Liver (tissue), 8 donors: ENCODE measurements at regions not wholly inside any gene's neighbourhood (a gene's known extent, or its start where the extent isn't known, plus 50 kb on each side); places are given as distances from the start of the nearest gene placed in this dataset.
A peak's percentile ranks its signal among the peaks of the same experiment; 100 is the strongest.
"Not testable (repeated sequence)": the region's sequence is repeated elsewhere in the genome, so short reads cannot be mapped to it uniquely, and the experiment has no call there.

Experiments
- DNase-seq: peaks from one replicate; pipeline ENCODE4 v3.0.0-alpha.2; 2017; ENCODE audit warnings: low spot score
- H3K27ac ChIP-seq, 2 donors: one replicate each; pipeline ENCODE4 v1.7.0; 2013; ENCODE audit warnings: inconsistent platforms in 2 of 2, low read length in 2 of 2, control low read depth in 1 of 2, low read depth in 1 of 2, mild to moderate bottlenecking in 1 of 2
- H3K27me3 ChIP-seq, 4 donors: one replicate each; pipeline versions ENCODE4 v1.6.1 to v1.7.0; 2013; ENCODE audit warnings: low read length in 3 of 4, inconsistent platforms in 1 of 4, mild to moderate bottlenecking in 1 of 4, moderate library complexity in 1 of 4; ENCODE audit not compliant: control insufficient read depth in 4 of 4, insufficient read depth in 4 of 4
- H3K36me3 ChIP-seq, 4 donors: one replicate each; pipeline versions ENCODE4 v1.6.1 to v1.7.0; 2013; ENCODE audit warnings: low read length in 3 of 4, mild to moderate bottlenecking in 3 of 4, low read depth in 1 of 4, moderate library complexity in 1 of 4; ENCODE audit not compliant: control insufficient read depth in 4 of 4, insufficient read depth in 3 of 4
- H3K4me1 ChIP-seq, 4 donors: one replicate each; pipeline versions ENCODE4 v1.6.1 to v1.7.0; 2013; ENCODE audit warnings: low read length in 3 of 4, mild to moderate bottlenecking in 3 of 4, moderate library complexity in 1 of 4; ENCODE audit not compliant: control insufficient read depth in 4 of 4, insufficient read depth in 4 of 4
- H3K4me3 ChIP-seq, 3 donors: one replicate each; pipeline versions ENCODE4 v1.6.1 to v1.7.0; 2013; ENCODE audit warnings: low read length in 3 of 3, control low read depth in 1 of 3, low read depth in 1 of 3, mild to moderate bottlenecking in 1 of 3
- H3K9ac ChIP-seq, 2 donors: one replicate each; pipeline ENCODE4 v1.7.0; 2013; ENCODE audit warnings: low read length in 2 of 2, mild to moderate bottlenecking in 2 of 2, moderate library complexity in 2 of 2, control low read depth in 1 of 2, low read depth in 1 of 2
- H3K9me3 ChIP-seq, 4 donors: one replicate each; pipeline versions ENCODE4 v1.6.1 to v1.7.0; 2013; ENCODE audit warnings: low read length in 3 of 4; ENCODE audit not compliant: control insufficient read depth in 4 of 4
- FOXA1 ChIP-seq: IDR thresholded peaks from 2 replicates; pipeline ENCODE4 v1.6.1; 2016; ENCODE audit warnings: antibody characterized with exemption
- FOXA2 ChIP-seq: IDR thresholded peaks from 2 replicates; pipeline ENCODE4 v1.6.1; 2016; ENCODE audit warnings: antibody characterized with exemption
- GABPA ChIP-seq, 2 donors: IDR thresholded peaks in 1 of 2; conservative IDR thresholded peaks in 1 of 2; 2 replicates each; pipeline ENCODE4 v1.6.1; 2016; ENCODE audit warnings: antibody characterized with exemption in 2 of 2, mild to moderate bottlenecking in 1 of 2, moderate library complexity in 1 of 2
- HNF4A ChIP-seq, 2 donors: conservative IDR thresholded peaks; 2 replicates each; pipeline ENCODE4 v1.6.1; 2016; ENCODE audit warnings: antibody characterized with exemption in 2 of 2, mild to moderate bottlenecking in 2 of 2
- HNF4G ChIP-seq: IDR thresholded peaks from 2 replicates; pipeline ENCODE4 v1.6.1; 2016; ENCODE audit warnings: antibody characterized with exemption
- JUND ChIP-seq, 2 donors: IDR thresholded peaks; 2 replicates each; pipeline ENCODE4 v1.6.1; 2016; ENCODE audit warnings: antibody characterized with exemption in 2 of 2
- NR2F2 ChIP-seq: IDR thresholded peaks from 2 replicates; pipeline ENCODE4 v1.6.1; 2016; ENCODE audit warnings: antibody characterized with exemption
- RAD21 ChIP-seq, 2 donors: IDR thresholded peaks; 2 replicates each; pipeline ENCODE4 v1.6.1; 2016; ENCODE audit warnings: antibody characterized with exemption in 2 of 2, mild to moderate bottlenecking in 2 of 2
- REST ChIP-seq: IDR thresholded peaks from 2 replicates; pipeline ENCODE4 v1.6.1; 2016; ENCODE audit warnings: antibody characterized with exemption, mild to moderate bottlenecking
- RXRA ChIP-seq, 2 donors: IDR thresholded peaks; 2 replicates each; pipeline ENCODE4 v1.6.1; 2017 to 2018; ENCODE audit warnings: antibody characterized with exemption in 2 of 2, mild to moderate bottlenecking in 1 of 2
- SP1 ChIP-seq: IDR thresholded peaks from 2 replicates; pipeline ENCODE4 v1.6.1; 2018; ENCODE audit warnings: antibody characterized with exemption, mild to moderate bottlenecking
- YY1 ChIP-seq: IDR thresholded peaks from 2 replicates; pipeline ENCODE4 v1.6.1; 2016; ENCODE audit warnings: antibody characterized with exemption, mild to moderate bottlenecking
- WGBS: extraction: QIAGEN DNeasy Blood & Tissue Kit; methylation state at CpG from one replicate; pipeline ENCODE4 v1.1.7; 2013; 5-methylcytosine and 5-hydroxymethylcytosine counted together
- TF ChIP-seq, protein P1 (sequence below): fragments of 150-350 bp; IDR thresholded peaks from 2 replicates; pipeline ENCODE4 v1.5.1; 2017; ENCODE audit warnings: improper control_type of control experiment, low read depth, low read length; ENCODE audit not compliant: missing input control
- TF ChIP-seq, protein P2 (sequence below): IDR thresholded peaks from 2 replicates; pipeline ENCODE4 v1.6.1; 2016; ENCODE audit warnings: antibody characterized with exemption
- TF ChIP-seq, protein P3 (sequence below): IDR thresholded peaks from 2 replicates; pipeline ENCODE4 v1.6.1; 2016; ENCODE audit warnings: antibody characterized with exemption
- donor health status: healthy.
- donor health status: healthy.
- donor health status: healthy.
- donor health status: healthy.
- donor health status: healthy.

GRCh38 chr6:142648036-142648451 lies 296.9 kb downstream of the HIVEP2 start (continued):
- TF ChIP-seq, protein P1, sequence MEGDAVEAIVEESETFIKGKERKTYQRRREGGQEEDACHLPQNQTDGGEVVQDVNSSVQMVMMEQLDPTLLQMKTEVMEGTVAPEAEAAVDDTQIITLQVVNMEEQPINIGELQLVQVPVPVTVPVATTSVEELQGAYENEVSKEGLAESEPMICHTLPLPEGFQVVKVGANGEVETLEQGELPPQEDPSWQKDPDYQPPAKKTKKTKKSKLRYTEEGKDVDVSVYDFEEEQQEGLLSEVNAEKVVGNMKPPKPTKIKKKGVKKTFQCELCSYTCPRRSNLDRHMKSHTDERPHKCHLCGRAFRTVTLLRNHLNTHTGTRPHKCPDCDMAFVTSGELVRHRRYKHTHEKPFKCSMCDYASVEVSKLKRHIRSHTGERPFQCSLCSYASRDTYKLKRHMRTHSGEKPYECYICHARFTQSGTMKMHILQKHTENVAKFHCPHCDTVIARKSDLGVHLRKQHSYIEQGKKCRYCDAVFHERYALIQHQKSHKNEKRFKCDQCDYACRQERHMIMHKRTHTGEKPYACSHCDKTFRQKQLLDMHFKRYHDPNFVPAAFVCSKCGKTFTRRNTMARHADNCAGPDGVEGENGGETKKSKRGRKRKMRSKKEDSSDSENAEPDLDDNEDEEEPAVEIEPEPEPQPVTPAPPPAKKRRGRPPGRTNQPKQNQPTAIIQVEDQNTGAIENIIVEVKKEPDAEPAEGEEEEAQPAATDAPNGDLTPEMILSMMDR: no peak
- TF ChIP-seq FOXA1: no peak
- TF ChIP-seq NR2F2: no peak
- TF ChIP-seq FOXA2: no peak
- no peak for TF ChIP-seq HNF4G

- 25% methylated on average over 1 of the region's 1 CpG for WGBS
- no peak for DNase-seq
- H3K27ac ChIP-seq: no peak overlapping the region
- no peak overlapping the region for H3K4me3 ChIP-seq
- peak; percentile 8 for TF ChIP-seq SP1
- TF ChIP-seq HNF4A (conservative IDR thresholded peaks at IDR 0.05): peak in 1 of 2 donors; percentile 28
- TF ChIP-seq, protein P2, sequence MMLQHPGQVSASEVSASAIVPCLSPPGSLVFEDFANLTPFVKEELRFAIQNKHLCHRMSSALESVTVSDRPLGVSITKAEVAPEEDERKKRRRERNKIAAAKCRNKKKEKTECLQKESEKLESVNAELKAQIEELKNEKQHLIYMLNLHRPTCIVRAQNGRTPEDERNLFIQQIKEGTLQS: no peak
- H3K9me3 ChIP-seq: no peaks in the 10 kb centered on the region
- no peak overlapping the region for H3K9ac ChIP-seq
- H3K27me3 ChIP-seq: no peaks in the 10 kb centered on the region
- H3K36me3 ChIP-seq: no peaks in the 10 kb centered on the region
- peaks cover 0 to 7% (median 0%) of the 10 kb centered on the region in 4 donors for H3K4me1 ChIP-seq
Observed at GRCh38 chr6:142648526-142648925, 296.4 kb downstream of the HIVEP2 start.

DNA sequence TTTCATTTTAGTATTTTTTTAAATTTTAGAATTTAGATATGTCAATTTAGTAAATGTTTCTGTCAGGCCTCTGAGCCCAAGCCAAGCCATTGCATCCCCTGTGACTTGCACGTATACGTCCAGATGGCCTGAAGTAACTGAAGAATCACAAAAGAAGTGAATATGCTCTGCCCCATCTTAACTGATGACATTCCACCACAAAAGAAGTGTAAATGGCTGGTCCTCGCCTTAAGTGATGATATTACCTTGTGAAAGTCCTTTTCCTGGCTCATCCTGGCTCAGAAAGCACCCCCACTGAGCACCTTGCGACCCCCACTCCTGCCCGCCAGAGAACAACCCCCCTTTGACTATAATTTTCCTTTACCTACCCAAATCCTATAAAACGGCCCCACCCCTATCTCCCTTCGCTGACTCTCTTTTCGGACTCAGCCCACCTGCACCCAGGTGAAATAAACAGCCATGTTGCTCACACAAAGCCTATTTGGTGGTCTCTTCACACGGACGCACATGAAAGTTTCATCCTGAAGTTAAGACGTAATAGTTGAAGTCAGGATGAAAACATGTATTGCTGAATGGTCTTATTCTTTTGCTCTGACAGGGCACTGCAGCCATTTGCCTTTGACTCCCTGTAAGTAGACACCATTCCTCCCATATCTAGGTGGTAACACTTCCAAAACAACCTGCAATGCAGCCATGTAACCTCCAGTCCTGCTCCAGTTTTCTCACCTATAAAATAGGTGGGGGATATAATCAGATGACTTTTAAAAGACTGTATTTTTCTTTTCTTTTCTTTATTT lies 295.3 kb downstream of the HIVEP2 start:
- DNase-seq, H3K4me3 ChIP-seq: not testable (repeated sequence)
- 89% methylated on average over 9 of the region's 11 CpGs for WGBS

GRCh38 chr6:142651384-142651783 lies 293.6 kb downstream of the HIVEP2 start:
- H3K4me3 ChIP-seq: no peak overlapping the region
- H3K4me1 ChIP-seq: peaks cover 0 to 7% (median 0%) of the 10 kb centered on the region in 4 donors
- TF ChIP-seq REST: no peak
- TF ChIP-seq SP1: no peak
- no peak for TF ChIP-seq RAD21 (IDR thresholded peaks at IDR 0.05)
- TF ChIP-seq YY1: no peak
- no peak for TF ChIP-seq HNF4G
- no peak for TF ChIP-seq NR2F2
- TF ChIP-seq, protein P3, sequence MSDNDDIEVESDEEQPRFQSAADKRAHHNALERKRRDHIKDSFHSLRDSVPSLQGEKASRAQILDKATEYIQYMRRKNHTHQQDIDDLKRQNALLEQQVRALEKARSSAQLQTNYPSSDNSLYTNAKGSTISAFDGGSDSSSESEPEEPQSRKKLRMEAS: no peak
- no peak for TF ChIP-seq JUND (IDR thresholded peaks at IDR 0.05)
- no peak for TF ChIP-seq FOXA2
- TF ChIP-seq GABPA (IDR thresholded peaks at IDR 0.05 in 1 of 2, conservative IDR thresholded peaks at IDR 0.05 in 1 of 2): no peak
- no peak for TF ChIP-seq HNF4A (conservative IDR thresholded peaks at IDR 0.05)
- no peak for TF ChIP-seq RXRA (IDR thresholded peaks at IDR 0.05)
- no peaks in the 10 kb centered on the region for H3K9me3 ChIP-seq
- H3K27ac ChIP-seq: no peak overlapping the region
- DNase-seq: no peak
- H3K9ac ChIP-seq: no peak overlapping the region
- no peaks in the 10 kb centered on the region for H3K36me3 ChIP-seq
- H3K27me3 ChIP-seq: no peaks in the 10 kb centered on the region
- WGBS: 96% methylated on average over 3 of the region's 3 CpGs

More for the DNA sequence above, 295.3 kb downstream of the HIVEP2 start:
- not testable (repeated sequence) for H3K9ac ChIP-seq, H3K4me1 ChIP-seq, H3K27ac ChIP-seq, H3K27me3 ChIP-seq, H3K36me3 ChIP-seq, H3K9me3 ChIP-seq
